ENCODE measurements at regions not wholly inside any gene's neighbourhood (a gene's known extent, or its start where the extent isn't known, plus 50 kb on each side); places are given as distances from the start of the nearest gene placed in this dataset.

DNA sequence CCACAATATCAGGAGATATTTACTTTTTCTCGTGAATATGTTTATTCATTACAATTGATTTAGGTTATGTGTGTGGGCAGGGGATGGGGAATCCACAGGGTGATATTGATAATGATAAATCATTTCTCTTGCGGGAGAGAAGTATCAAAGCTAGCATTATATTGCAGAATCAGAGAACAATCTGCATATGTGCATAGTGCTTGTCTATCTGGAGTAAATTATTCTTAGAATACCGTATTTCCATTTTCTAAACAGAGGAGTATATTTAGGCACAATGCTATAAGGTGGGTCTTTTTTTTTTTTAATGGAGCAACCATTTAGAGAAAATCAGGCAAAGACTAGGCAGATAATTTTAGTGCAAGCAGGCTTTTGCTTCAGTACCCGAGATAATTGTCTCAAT, 166.0 kb upstream of the ARX start:
- Histone ChIP-seq H3K9me3 (ENCODE audit: control insufficient read depth in 1 of 2, insufficient read depth in 1 of 2, low read length in 2 of 2) (no peaks in the 10 kb centered on the region), H3K27ac (ENCODE audit: low read depth in 1 of 2, low read length in 2 of 2) (no peak overlapping the region), H3K36me3 (ENCODE audit: insufficient read depth, low read length) (no peaks in the 10 kb centered on the region), H3K4me3 (ENCODE audit: low read length) (no peak overlapping the region), H3K27me3 (ENCODE audit: control insufficient read depth in 1 of 2, insufficient read depth in 2 of 2, low read length in 2 of 2) (no peaks in the 10 kb centered on the region), H3K4me1 (ENCODE audit: insufficient read depth, low read length) (no peaks in the 10 kb centered on the region)
- DNase-seq (no peak), ATAC-seq (ENCODE audit: poor library complexity) (no peak)
- ChIA-PET CTCF (no interaction called here), POLR2A (no interaction called here)
- intact Hi-C loops (cut with DNase I, micrococcal nuclease), result no loop called here
- H3K27ac Mint-ChIP-seq, result no peak overlapping the region
- peaks cover 15% of the 10 kb centered on the region for H3K27me3 Mint-ChIP-seq
- H3K4me3 Mint-ChIP-seq, result no peak overlapping the region
- TF ChIP-seq, protein P1, sequence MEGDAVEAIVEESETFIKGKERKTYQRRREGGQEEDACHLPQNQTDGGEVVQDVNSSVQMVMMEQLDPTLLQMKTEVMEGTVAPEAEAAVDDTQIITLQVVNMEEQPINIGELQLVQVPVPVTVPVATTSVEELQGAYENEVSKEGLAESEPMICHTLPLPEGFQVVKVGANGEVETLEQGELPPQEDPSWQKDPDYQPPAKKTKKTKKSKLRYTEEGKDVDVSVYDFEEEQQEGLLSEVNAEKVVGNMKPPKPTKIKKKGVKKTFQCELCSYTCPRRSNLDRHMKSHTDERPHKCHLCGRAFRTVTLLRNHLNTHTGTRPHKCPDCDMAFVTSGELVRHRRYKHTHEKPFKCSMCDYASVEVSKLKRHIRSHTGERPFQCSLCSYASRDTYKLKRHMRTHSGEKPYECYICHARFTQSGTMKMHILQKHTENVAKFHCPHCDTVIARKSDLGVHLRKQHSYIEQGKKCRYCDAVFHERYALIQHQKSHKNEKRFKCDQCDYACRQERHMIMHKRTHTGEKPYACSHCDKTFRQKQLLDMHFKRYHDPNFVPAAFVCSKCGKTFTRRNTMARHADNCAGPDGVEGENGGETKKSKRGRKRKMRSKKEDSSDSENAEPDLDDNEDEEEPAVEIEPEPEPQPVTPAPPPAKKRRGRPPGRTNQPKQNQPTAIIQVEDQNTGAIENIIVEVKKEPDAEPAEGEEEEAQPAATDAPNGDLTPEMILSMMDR (IDR thresholded peaks at IDR 0.05), result no peak
- no peaks in the 10 kb centered on the region for H3K4me1 Mint-ChIP-seq (ENCODE audit: low read depth)
- H3K36me3 Mint-ChIP-seq (ENCODE audit: low read depth), result no peaks in the 10 kb centered on the region
- H3K9me3 Mint-ChIP-seq, result no peaks in the 10 kb centered on the region

DNA sequence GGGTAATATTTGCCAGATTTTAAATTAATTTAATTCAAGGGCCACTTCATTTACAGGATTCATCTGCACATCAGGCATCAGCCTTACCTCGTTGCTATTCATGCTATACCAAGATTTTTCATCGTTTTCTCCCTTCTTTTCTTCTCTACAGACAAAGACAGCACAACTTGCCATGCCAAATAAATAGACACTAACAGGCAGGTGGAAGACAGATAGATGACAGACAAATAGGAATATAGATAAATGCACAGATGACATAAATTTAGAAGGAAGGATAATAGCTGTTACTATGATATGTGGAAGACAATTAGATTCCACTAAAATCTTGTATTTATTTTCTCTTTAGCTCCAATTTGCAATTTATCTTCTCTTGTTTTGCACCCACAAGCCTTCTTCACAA, 164.5 kb upstream of the ARX start:
- no peaks in the 10 kb centered on the region for H3K9me3 ChIP-seq (ENCODE audit: control insufficient read depth in 1 of 2, insufficient read depth in 1 of 2, low read length in 2 of 2)
- no peak for DNase-seq
- H3K4me1 ChIP-seq (ENCODE audit: insufficient read depth, low read length), result no peaks in the 10 kb centered on the region
- ChIA-PET POLR2A (no interaction called here), CTCF (no interaction called here)
- no peaks in the 10 kb centered on the region for H3K9me3 Mint-ChIP-seq
- ATAC-seq (ENCODE audit: poor library complexity), result no peak
- no peaks in the 10 kb centered on the region for H3K4me1 Mint-ChIP-seq (ENCODE audit: low read depth)
- no peak overlapping the region for H3K27ac Mint-ChIP-seq
- H3K27me3 ChIP-seq (ENCODE audit: control insufficient read depth in 1 of 2, insufficient read depth in 2 of 2, low read length in 2 of 2), result no peaks in the 10 kb centered on the region
- peaks cover 15% of the 10 kb centered on the region for H3K27me3 Mint-ChIP-seq
- intact Hi-C loops (cut with DNase I, micrococcal nuclease), result no loop called here
- H3K27ac ChIP-seq (ENCODE audit: low read depth in 1 of 2, low read length in 2 of 2), result no peak overlapping the region
- no peak overlapping the region for H3K4me3 Mint-ChIP-seq
- no peak overlapping the region for H3K4me3 ChIP-seq (ENCODE audit: low read length)
- no peaks in the 10 kb centered on the region for H3K36me3 Mint-ChIP-seq (ENCODE audit: low read depth)
- no peaks in the 10 kb centered on the region for H3K36me3 ChIP-seq (ENCODE audit: insufficient read depth, low read length)
- TF ChIP-seq, protein P1 (IDR thresholded peaks at IDR 0.05), result no peak

DNA sequence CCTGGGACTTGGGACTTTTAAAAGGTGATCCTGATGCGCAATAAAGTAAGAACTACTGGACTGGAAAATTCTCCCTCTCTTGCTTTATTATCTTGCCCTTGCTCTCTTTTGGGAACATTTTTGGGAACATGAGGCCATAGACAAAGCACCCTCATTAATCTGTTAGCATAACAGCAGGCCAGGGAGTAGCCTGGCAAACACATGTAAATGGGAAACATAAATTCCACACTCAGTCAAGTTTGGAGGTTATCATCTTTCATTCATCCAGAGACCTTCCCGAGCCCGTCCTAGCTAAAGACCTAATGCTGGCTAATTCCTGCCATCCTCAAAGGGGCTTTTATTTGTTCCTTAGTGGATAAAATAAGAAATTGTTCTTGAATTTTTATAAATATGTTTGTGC, 162.8 kb upstream of the ARX start:
- no peaks in the 10 kb centered on the region for H3K36me3 Mint-ChIP-seq (ENCODE audit: low read depth)
- no peaks in the 10 kb centered on the region for H3K9me3 Mint-ChIP-seq
- no peaks in the 10 kb centered on the region for H3K4me1 Mint-ChIP-seq (ENCODE audit: low read depth)
- intact Hi-C loops (cut with DNase I, micrococcal nuclease), result no loop called here
- peaks cover 18% of the 10 kb centered on the region for H3K27me3 Mint-ChIP-seq
- ChIA-PET CTCF (no interaction called here), POLR2A (no interaction called here)
- Histone ChIP-seq H3K27me3 (ENCODE audit: control insufficient read depth in 1 of 2, insufficient read depth in 2 of 2, low read length in 2 of 2) (no peaks in the 10 kb centered on the region), H3K4me3 (ENCODE audit: low read length) (no peak overlapping the region), H3K4me1 (ENCODE audit: insufficient read depth, low read length) (no peaks in the 10 kb centered on the region), H3K9me3 (ENCODE audit: control insufficient read depth in 1 of 2, insufficient read depth in 1 of 2, low read length in 2 of 2) (no peaks in the 10 kb centered on the region), H3K36me3 (ENCODE audit: insufficient read depth, low read length) (no peaks in the 10 kb centered on the region), H3K27ac (ENCODE audit: low read depth in 1 of 2, low read length in 2 of 2) (no peak overlapping the region)
- DNase-seq (no peak), ATAC-seq (ENCODE audit: poor library complexity) (no peak)
- H3K27ac Mint-ChIP-seq, result no peak overlapping the region
- no peak overlapping the region for H3K4me3 Mint-ChIP-seq
- TF ChIP-seq, protein P1 (IDR thresholded peaks at IDR 0.05), result no peak

Data from CD4-positive, alpha-beta T cell (primary cell).